ENCODE measurements at regions not wholly inside any gene's neighbourhood (a gene's known extent, or its start where the extent isn't known, plus 50 kb on each side); places are given as distances from the start of the nearest gene placed in this dataset.
"Not testable (repeated sequence)": the region's sequence is repeated elsewhere in the genome, so short reads cannot be mapped to it uniquely, and the experiment has no call there.

- intact Hi-C loops (cut with DNase I; ENCODE audit: low total_unique reads), result no loop called here
These were observed 201.9 kb upstream of the AGTR2 start for GRCh38 chrX:115968436-115969252.

GRCh38 chrX:115970718-115971117, 199.8 kb upstream of the AGTR2 start:
- Histone ChIP-seq H3K4me3 (no peak overlapping the region), H3K4me1 (no peaks in the 10 kb centered on the region), H3K9me3 (no peaks in the 10 kb centered on the region), H3K27me3 (no peaks in the 10 kb centered on the region), H3K27ac (no peak overlapping the region), H3K36me3 (ENCODE audit: low read depth, missing control alignments) (no peaks in the 10 kb centered on the region)
- no peak for TF ChIP-seq POLR2A (IDR thresholded peaks at IDR 0.05)
- no peak for TF ChIP-seq CTCF (IDR thresholded peaks at IDR 0.05)
- intact Hi-C loops (cut with DNase I; ENCODE audit: low total_unique reads), result no loop called here
- no peak for DNase-seq
- WGBS, 2 donors, result 53 to 73% methylated on average over 4 to 5 of the region's 5 CpGs

More at GRCh38 chrX:115968436-115969252, 201.9 kb upstream of the AGTR2 start:
- TF ChIP-seq CTCF (IDR thresholded peaks at IDR 0.05) (peak in 1 of 3 experiments; percentile 8), POLR2A (IDR thresholded peaks at IDR 0.05) (no peak)
- peak; percentile 69 for DNase-seq
- Histone ChIP-seq H3K4me1 (no peaks in the 10 kb centered on the region), H3K4me3 (peak overlapping the region; percentile 21 to 64), H3K27ac (peak overlapping the region in 1 of 2 donors; percentile 59), H3K36me3 (ENCODE audit: low read depth, missing control alignments) (no peaks in the 10 kb centered on the region), H3K9me3 (no peaks in the 10 kb centered on the region), H3K27me3 (no peaks in the 10 kb centered on the region)
- WGBS, 2 donors, result 0 to 2% methylated on average over 7 to 43 of the region's 48 CpGs

- TF ChIP-seq CTCF (IDR thresholded peaks at IDR 0.05) (no peak), POLR2A (IDR thresholded peaks at IDR 0.05) (no peak)
- no peak for DNase-seq
- no peaks in the 10 kb centered on the region for H3K9me3 ChIP-seq
- intact Hi-C loops (cut with DNase I; ENCODE audit: low total_unique reads), result no loop called here
- no peak overlapping the region for H3K4me3 ChIP-seq
- no CpG with 5 or more reads among the region's 1 CpG for WGBS, 2 donors
- H3K27ac ChIP-seq, result no peak overlapping the region
- H3K27me3 ChIP-seq, result no peaks in the 10 kb centered on the region
- no peaks in the 10 kb centered on the region for H3K36me3 ChIP-seq (ENCODE audit: low read depth, missing control alignments)
- H3K4me1 ChIP-seq, result no peaks in the 10 kb centered on the region
These were observed 197.8 kb upstream of the AGTR2 start for GRCh38 chrX:115972717-115973116.

GRCh38 chrX:115978068-115978467, 192.5 kb upstream of the AGTR2 start:
- Histone ChIP-seq H3K9me3 (no peaks in the 10 kb centered on the region), H3K4me1 (no peaks in the 10 kb centered on the region), H3K36me3 (ENCODE audit: low read depth, missing control alignments) (no peaks in the 10 kb centered on the region), H3K27ac (no peak overlapping the region), H3K4me3 (no peak overlapping the region), H3K27me3 (no peaks in the 10 kb centered on the region)
- TF ChIP-seq POLR2A (IDR thresholded peaks at IDR 0.05) (no peak), CTCF (IDR thresholded peaks at IDR 0.05) (no peak)
- intact Hi-C loops (cut with DNase I; ENCODE audit: low total_unique reads), result no loop called here
- DNase-seq, result no peak
- WGBS, 2 donors, result 68 to 83% methylated on average over 2 of the region's 2 CpGs

- intact Hi-C loops (cut with DNase I; ENCODE audit: low total_unique reads); H3K27me3 ChIP-seq: not testable (repeated sequence)
These were observed 187.4 kb upstream of the AGTR2 start for GRCh38 chrX:115983148-115983547.

GRCh38 chrX:115987464-115987863, 183.1 kb upstream of the AGTR2 start:
- 65 to 80% methylated on average over 1 of the region's 1 CpG for WGBS, 2 donors
- DNase-seq; H3K27ac ChIP-seq; H3K4me3 ChIP-seq; H3K4me1 ChIP-seq; intact Hi-C loops (cut with DNase I; ENCODE audit: low total_unique reads); H3K27me3 ChIP-seq; H3K9me3 ChIP-seq; H3K36me3 ChIP-seq (ENCODE audit: low read depth, missing control alignments): not testable (repeated sequence)

More at GRCh38 chrX:115983148-115983547, 187.4 kb upstream of the AGTR2 start:
- whole genome bisulfite sequencing, 2 donors, result 67% methylated on average over 1 of the region's 1 CpG; no CpG with 5 or more reads in 1 of the 2 donors
- DNase-seq; H3K4me1 ChIP-seq; H3K9me3 ChIP-seq; H3K4me3 ChIP-seq; H3K36me3 ChIP-seq (ENCODE audit: low read depth, missing control alignments); H3K27ac ChIP-seq: not testable (repeated sequence)

All from testis (tissue), 2 donors.